NCI-H82 treated with DMSO at 0.1 percent for 48 hours (cell line): ENCODE measurements at regions not wholly inside any gene's neighbourhood (a gene's known extent, or its start where the extent isn't known, plus 50 kb on each side); places are given as distances from the start of the nearest gene placed in this dataset.
A peak's percentile ranks its signal among the peaks of the same experiment; 100 is the strongest.
"Not testable (repeated sequence)": the region's sequence is repeated elsewhere in the genome, so short reads cannot be mapped to it uniquely, and the experiment has no call there.

Experiments
- DNase-seq: peaks from one replicate; lab custom pipeline; 2025; ENCODE audit not compliant: unreplicated experiment; lab: John Stamatoyannopoulos, UW

DNA sequence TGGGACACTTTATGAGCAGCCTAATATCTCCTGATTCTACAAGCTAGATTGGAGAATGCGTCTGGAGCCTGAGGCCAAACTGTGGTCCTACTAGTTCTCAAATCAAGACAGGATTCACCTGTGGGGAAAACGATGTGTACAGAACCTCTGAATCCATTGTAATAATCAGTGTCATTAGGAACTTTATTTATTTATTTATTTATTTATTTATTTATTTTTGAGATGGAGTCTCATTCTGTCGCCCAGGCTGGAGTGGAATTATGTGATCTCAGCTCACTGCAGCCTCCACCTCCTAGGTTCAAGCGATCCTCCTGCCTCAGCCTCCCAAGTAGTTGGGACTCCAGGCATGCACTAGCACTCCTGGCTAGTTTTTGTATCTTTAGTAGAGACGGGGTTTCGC is 52.6 kb upstream of the KIF26B start:
- DNase-seq, result not testable (repeated sequence)

DNA sequence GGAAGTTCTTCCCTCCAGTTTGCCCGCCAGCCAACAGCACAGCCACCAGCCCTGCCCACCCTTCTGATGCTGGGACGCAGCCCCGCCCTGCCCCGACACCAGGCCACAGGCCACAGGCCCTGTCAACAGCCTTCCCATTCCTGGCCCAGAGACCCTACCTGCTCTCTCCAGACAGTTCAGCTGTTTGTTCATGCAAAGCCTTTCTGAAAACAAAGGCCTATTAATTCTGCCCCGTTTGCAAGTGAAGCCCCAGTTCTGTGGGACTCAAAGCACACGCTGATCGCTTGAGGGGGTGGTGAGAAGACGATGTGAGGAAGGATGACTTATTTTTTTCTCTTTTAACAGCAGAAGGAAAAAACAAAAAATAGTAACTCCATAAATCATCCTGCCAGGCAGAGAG is 55.4 kb upstream of the KIF26B start:
- DNase-seq, result no peak

GRCh38 chr1:245098924-245099323 is 55.9 kb upstream of the KIF26B start:
- no peak for DNase-seq

- no peak for DNase-seq
Observed at GRCh38 chr1:245096311-245097066, 58.3 kb upstream of the KIF26B start.

DNA sequence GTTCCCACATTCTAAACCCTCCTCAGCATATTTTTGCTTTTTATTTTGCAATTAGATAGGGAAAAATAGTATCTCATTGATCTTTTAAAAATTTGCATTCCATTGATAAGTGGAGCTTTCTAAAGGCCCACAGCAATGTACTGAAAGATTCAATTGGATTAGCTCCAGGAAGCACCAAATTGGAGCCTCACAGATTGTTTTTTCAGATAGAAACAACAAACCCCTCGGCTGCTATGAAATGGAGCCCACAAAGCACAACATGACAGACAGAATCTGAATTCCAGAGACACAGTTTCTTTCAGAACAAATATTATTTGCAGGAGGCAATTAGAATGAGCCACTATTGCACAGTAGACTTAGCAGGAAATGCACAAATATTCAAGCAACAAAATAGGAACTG is 58.9 kb upstream of the KIF26B start:
- no peak for DNase-seq

GRCh38 chr1:245094954-245095353 is 59.8 kb upstream of the KIF26B start:
- DNase-seq, result no peak

- no peak for DNase-seq
Observed at GRCh38 chr1:245094092-245094491, 60.7 kb upstream of the KIF26B start.

- no peak for DNase-seq
Observed at GRCh38 chr1:245092638-245092976, 62.2 kb upstream of the KIF26B start.

- DNase-seq, result no peak
Observed at GRCh38 chr1:245091818-245092637, 62.8 kb upstream of the KIF26B start.

DNA sequence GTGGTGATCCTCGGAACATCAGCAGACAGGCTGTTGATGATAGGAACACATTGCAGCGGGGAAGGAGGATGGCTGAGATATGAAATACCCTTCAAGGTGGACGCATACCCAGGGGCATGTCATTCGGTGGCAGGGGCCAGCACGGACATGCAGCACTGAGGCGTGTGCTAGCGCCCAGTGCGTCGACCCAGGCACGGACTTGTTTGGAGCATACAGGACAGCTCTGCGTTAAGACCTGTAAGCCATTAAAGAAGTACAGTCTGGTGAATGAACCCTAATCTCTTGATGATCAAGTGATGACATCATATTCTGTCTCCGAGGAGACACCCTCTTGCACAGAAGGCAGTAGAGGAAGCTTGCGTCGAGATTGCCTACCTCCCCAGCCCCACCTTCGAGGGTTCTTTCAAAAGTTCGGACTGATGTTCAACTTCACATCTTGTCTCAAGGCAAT is 63.6 kb upstream of the KIF26B start:
- DNase-seq, result no peak

DNA sequence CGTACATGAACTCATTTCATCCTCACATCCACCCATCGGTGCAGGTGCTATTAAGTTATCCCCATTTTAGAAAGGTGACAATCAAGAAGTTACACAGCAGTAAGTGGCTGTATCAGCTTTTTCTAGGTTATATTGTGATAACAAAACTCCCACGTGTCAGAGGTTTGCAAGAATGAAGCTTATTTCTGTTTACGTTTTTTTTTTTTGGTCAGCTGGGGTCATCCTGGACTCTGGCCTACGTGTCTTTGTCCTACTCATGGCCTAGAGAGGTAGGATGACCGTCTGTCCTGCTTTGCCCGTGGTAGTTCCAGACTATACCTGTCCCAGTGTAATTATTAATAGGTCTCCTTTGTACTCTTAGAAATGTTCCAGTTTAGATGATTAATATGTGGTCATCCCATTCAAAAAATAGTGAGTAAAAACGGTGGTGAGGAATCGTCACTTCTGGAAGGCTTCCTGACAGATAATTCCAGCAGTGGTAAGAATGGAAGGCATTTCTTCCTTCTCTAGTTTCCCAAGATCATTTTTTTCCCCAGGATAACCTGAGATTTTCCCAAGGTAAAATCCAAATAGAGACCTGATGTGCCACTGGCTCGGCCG is 64.2 kb upstream of the KIF26B start:
- DNase-seq, result no peak

DNA sequence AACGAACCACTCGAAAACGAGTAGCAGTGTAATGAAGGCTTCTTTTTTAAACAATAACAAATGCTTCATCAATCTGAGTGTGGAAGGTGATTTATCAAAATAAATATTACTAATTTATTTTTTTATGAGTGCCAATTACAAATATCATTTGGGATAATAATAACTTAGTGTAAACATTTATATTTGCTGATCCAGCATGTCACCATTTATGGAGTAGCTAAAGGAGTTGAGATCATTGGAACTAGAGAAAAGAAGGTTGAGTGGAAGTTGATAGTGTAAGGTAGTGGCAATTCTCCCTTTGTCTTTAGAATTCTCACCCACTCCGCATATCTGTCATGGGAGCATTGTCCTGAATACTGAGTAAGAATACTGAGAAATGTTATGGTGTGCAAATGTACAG is 67.1 kb upstream of the KIF26B start:
- no peak for DNase-seq

- DNase-seq, result no peak
Observed at GRCh38 chr1:245086389-245086969, 68.3 kb upstream of the KIF26B start.

- DNase-seq, result no peak
Observed at GRCh38 chr1:245085508-245086095, 69.2 kb upstream of the KIF26B start.

DNA sequence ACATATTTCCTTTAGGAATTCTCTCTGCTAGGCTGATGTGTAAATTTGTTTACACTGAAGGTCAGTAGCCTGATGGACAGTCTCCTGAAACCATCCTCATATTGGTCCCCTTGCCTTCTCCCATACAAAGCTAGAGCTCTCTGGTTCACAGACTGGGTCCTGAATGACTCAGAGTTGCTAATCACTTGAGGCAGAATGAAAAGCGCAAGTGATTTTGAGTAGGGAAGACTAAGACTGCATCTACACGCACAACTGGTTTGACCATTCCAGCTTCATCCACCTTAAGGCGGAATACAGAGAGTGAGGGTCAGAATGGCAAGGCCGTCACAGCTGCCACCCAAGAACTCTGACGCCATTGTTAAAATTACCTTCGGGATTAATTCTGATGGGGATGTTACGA is 70.2 kb upstream of the KIF26B start:
- DNase-seq, result no peak

GRCh38 chr1:245079021-245079609 is 75.7 kb upstream of the KIF26B start:
- no peak for DNase-seq

DNA sequence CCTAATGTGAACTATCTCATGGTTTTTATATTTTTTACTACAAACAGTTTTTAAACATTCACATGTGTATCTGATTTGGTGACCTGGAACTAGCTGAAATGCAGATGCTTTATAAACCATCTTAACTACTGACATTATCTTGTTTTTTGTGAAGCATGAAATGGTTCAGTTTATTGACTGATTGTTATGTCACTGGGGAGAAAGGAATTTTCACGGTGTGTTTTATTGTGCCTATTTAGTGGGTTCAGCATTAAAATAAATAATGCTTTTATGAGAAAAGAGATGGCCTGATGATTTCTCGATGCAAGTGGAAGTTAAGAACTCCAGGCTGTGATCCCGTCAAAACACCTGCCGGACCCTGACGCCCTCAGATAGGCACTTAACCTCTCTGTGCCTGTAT is 79.9 kb upstream of the KIF26B start:
- no peak for DNase-seq

DNA sequence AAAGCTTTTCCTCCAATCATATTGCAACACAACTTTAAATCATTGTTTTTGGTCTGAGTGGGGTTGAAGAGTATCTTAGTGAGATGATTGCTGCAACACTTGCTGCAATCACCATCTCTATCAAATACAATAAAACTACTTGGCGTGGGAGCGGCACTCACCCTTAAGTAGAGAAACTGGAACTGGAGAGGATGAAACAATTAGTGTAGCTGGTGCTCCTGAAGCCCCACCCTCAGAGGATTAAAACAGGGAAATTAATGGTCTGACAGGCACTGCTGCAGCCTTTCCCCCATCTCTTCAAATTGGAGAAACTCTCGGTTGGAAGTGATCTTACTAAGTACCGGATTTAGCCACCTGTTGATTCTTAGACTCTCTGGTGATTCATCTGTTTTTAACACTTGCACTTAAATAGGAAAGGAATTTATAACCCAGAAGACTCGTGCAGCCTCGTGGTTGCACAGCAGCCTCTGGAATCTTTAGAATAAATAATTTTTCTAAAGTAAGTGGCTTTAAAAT is 80.5 kb upstream of the KIF26B start:
- DNase-seq, result peak; percentile 98

GRCh38 chr1:245070836-245071615 is 83.8 kb upstream of the KIF26B start:
- DNase-seq, result no peak

GRCh38 chr1:245067257-245067656 is 87.5 kb upstream of the KIF26B start:
- DNase-seq, result no peak
